ENCODE measurements at regions not wholly inside any gene's neighbourhood (a gene's known extent, or its start where the extent isn't known, plus 50 kb on each side); places are given as distances from the start of the nearest gene placed in this dataset.

GRCh38 chr1:219114014-219114413 is 59.7 kb upstream of the LYPLAL1 start:
- no peak overlapping the region for H2BK5ac ChIP-seq (ENCODE audit: low read depth, low read length, poor library complexity, severe bottlenecking)
- H2BK12ac ChIP-seq (ENCODE audit: low read length in 2 of 2), result no peak overlapping the region
- no peak overlapping the region for H3K4me3 ChIP-seq (ENCODE audit: insufficient read depth in 1 of 2, low read depth in 1 of 2, low read length in 2 of 2)
- H2AK5ac ChIP-seq (ENCODE audit: low read length, severe bottlenecking), result no peak overlapping the region
- no peak overlapping the region for H3K14ac ChIP-seq (ENCODE audit: low read length in 2 of 2)
- no peaks in the 10 kb centered on the region for H3K4me1 ChIP-seq (ENCODE audit: control insufficient read depth, insufficient read depth, low read depth, low read length)
- H4K8ac ChIP-seq (ENCODE audit: low read length), result no peak overlapping the region
- no peak overlapping the region for H3K18ac ChIP-seq (ENCODE audit: low read depth in 1 of 2, low read length in 2 of 2)
- H3K9me3 ChIP-seq (ENCODE audit: control insufficient read depth, low read length), result peaks cover 6% of the 10 kb centered on the region
- H3K4ac ChIP-seq (ENCODE audit: low read depth in 1 of 2, low read length in 2 of 2), result no peak overlapping the region
- no peak overlapping the region for H2BK120ac ChIP-seq (ENCODE audit: low read depth, low read length)
- no peak overlapping the region for H3K27ac ChIP-seq (ENCODE audit: low read length, poor library complexity, severe bottlenecking)
- no peaks in the 10 kb centered on the region for H3K27me3 ChIP-seq (ENCODE audit: control insufficient read depth in 1 of 2, insufficient read depth in 1 of 2, low read length in 2 of 2)
- WGBS, result 81% methylated on average over 1 of the region's 1 CpG
- H3K79me1 ChIP-seq (replicated peaks; ENCODE audit: low read length, poor library complexity, severe bottlenecking), result no peaks in the 10 kb centered on the region
- H2AFZ ChIP-seq (ENCODE audit: low read depth, low read length), result no peak overlapping the region
- no peak overlapping the region for H2BK15ac ChIP-seq (ENCODE audit: low read depth, poor library complexity, severe bottlenecking)
- no peak overlapping the region for H3K4me2 ChIP-seq (ENCODE audit: low read length, poor library complexity, severe bottlenecking)
- no peak overlapping the region for H4K91ac ChIP-seq (ENCODE audit: low read length)
- H3K23ac ChIP-seq (ENCODE audit: low read length in 2 of 2), result no peak overlapping the region
- DNase-seq, result no peak
- H3K9ac ChIP-seq (ENCODE audit: low read length), result no peak overlapping the region
- H3K36me3 ChIP-seq (ENCODE audit: control insufficient read depth in 1 of 2, insufficient read depth in 2 of 2, low read depth in 1 of 2, low read length in 2 of 2), result no peaks in the 10 kb centered on the region

GRCh38 chr1:219119839-219120238 is 53.8 kb upstream of the LYPLAL1 start:
- no peak overlapping the region for H3K27ac ChIP-seq (ENCODE audit: low read length, poor library complexity, severe bottlenecking)
- H3K9me3 ChIP-seq (ENCODE audit: control insufficient read depth, low read length), result no peaks in the 10 kb centered on the region
- no peaks in the 10 kb centered on the region for H3K79me1 ChIP-seq (replicated peaks; ENCODE audit: low read length, poor library complexity, severe bottlenecking)
- no peak overlapping the region for H4K8ac ChIP-seq (ENCODE audit: low read length)
- no peak overlapping the region for H3K14ac ChIP-seq (ENCODE audit: low read length in 2 of 2)
- H2BK120ac ChIP-seq (ENCODE audit: low read depth, low read length), result no peak overlapping the region
- H3K4me2 ChIP-seq (ENCODE audit: low read length, poor library complexity, severe bottlenecking), result no peak overlapping the region
- no peaks in the 10 kb centered on the region for H3K4me1 ChIP-seq (ENCODE audit: control insufficient read depth, insufficient read depth, low read depth, low read length)
- H3K27me3 ChIP-seq (ENCODE audit: control insufficient read depth in 1 of 2, insufficient read depth in 1 of 2, low read length in 2 of 2), result no peaks in the 10 kb centered on the region
- no peak overlapping the region for H3K18ac ChIP-seq (ENCODE audit: low read depth in 1 of 2, low read length in 2 of 2)
- H2AFZ ChIP-seq (ENCODE audit: low read depth, low read length), result no peak overlapping the region
- DNase-seq, result no peak
- H3K36me3 ChIP-seq (ENCODE audit: control insufficient read depth in 1 of 2, insufficient read depth in 2 of 2, low read depth in 1 of 2, low read length in 2 of 2), result no peaks in the 10 kb centered on the region
- H2BK12ac ChIP-seq (ENCODE audit: low read length in 2 of 2), result no peak overlapping the region
- H3K9ac ChIP-seq (ENCODE audit: low read length), result peak overlapping the region; percentile 96
- H3K4ac ChIP-seq (ENCODE audit: low read depth in 1 of 2, low read length in 2 of 2), result no peak overlapping the region
- H2BK15ac ChIP-seq (ENCODE audit: low read depth, poor library complexity, severe bottlenecking), result no peak overlapping the region
- no peak overlapping the region for H2BK5ac ChIP-seq (ENCODE audit: low read depth, low read length, poor library complexity, severe bottlenecking)
- peak overlapping the region in 1 of 2 experiments; percentile 59 for H3K4me3 ChIP-seq (ENCODE audit: insufficient read depth in 1 of 2, low read depth in 1 of 2, low read length in 2 of 2)
- no peak overlapping the region for H2AK5ac ChIP-seq (ENCODE audit: low read length, severe bottlenecking)
- no peak overlapping the region for H4K91ac ChIP-seq (ENCODE audit: low read length)
- H3K23ac ChIP-seq (ENCODE audit: low read length in 2 of 2), result no peak overlapping the region

GRCh38 chr1:219120624-219121544 is 52.8 kb upstream of the LYPLAL1 start:
- Histone ChIP-seq H3K27ac (ENCODE audit: low read length, poor library complexity, severe bottlenecking) (no peak overlapping the region), H2BK5ac (ENCODE audit: low read depth, low read length, poor library complexity, severe bottlenecking) (no peak overlapping the region), H3K4me3 (ENCODE audit: insufficient read depth in 1 of 2, low read depth in 1 of 2, low read length in 2 of 2) (peak overlapping the region in 1 of 2 experiments; percentile 59), H3K18ac (ENCODE audit: low read depth in 1 of 2, low read length in 2 of 2) (no peak overlapping the region), H4K8ac (ENCODE audit: low read length) (no peak overlapping the region), H3K9me3 (ENCODE audit: control insufficient read depth, low read length) (no peaks in the 10 kb centered on the region), H3K4me2 (ENCODE audit: low read length, poor library complexity, severe bottlenecking) (no peak overlapping the region), H3K23ac (ENCODE audit: low read length in 2 of 2) (no peak overlapping the region), H2BK12ac (ENCODE audit: low read length in 2 of 2) (no peak overlapping the region), H3K4me1 (ENCODE audit: control insufficient read depth, insufficient read depth, low read depth, low read length) (no peaks in the 10 kb centered on the region), H2BK120ac (ENCODE audit: low read depth, low read length) (no peak overlapping the region), H4K91ac (ENCODE audit: low read length) (no peak overlapping the region), H3K14ac (ENCODE audit: low read length in 2 of 2) (no peak overlapping the region), H2AFZ (ENCODE audit: low read depth, low read length) (no peak overlapping the region), H3K27me3 (ENCODE audit: control insufficient read depth in 1 of 2, insufficient read depth in 1 of 2, low read length in 2 of 2) (no peaks in the 10 kb centered on the region), H3K4ac (ENCODE audit: low read depth in 1 of 2, low read length in 2 of 2) (no peak overlapping the region), H3K79me1 (replicated peaks; ENCODE audit: low read length, poor library complexity, severe bottlenecking) (no peaks in the 10 kb centered on the region), H3K9ac (ENCODE audit: low read length) (peak overlapping the region; percentile 96), H2BK15ac (ENCODE audit: low read depth, poor library complexity, severe bottlenecking) (no peak overlapping the region), H2AK5ac (ENCODE audit: low read length, severe bottlenecking) (no peak overlapping the region), H3K36me3 (ENCODE audit: control insufficient read depth in 1 of 2, insufficient read depth in 2 of 2, low read depth in 1 of 2, low read length in 2 of 2) (no peaks in the 10 kb centered on the region)
- no peak for DNase-seq
- WGBS, result 88% methylated on average over 5 of the region's 6 CpGs

GRCh38 chr1:219121679-219122078 is 52.0 kb upstream of the LYPLAL1 start:
- Histone ChIP-seq H3K18ac (ENCODE audit: low read depth in 1 of 2, low read length in 2 of 2) (no peak overlapping the region), H3K27me3 (ENCODE audit: control insufficient read depth in 1 of 2, insufficient read depth in 1 of 2, low read length in 2 of 2) (no peaks in the 10 kb centered on the region), H4K8ac (ENCODE audit: low read length) (no peak overlapping the region), H3K27ac (ENCODE audit: low read length, poor library complexity, severe bottlenecking) (no peak overlapping the region), H3K4me2 (ENCODE audit: low read length, poor library complexity, severe bottlenecking) (no peak overlapping the region), H3K23ac (ENCODE audit: low read length in 2 of 2) (no peak overlapping the region), H2BK120ac (ENCODE audit: low read depth, low read length) (no peak overlapping the region), H2BK5ac (ENCODE audit: low read depth, low read length, poor library complexity, severe bottlenecking) (no peak overlapping the region), H3K14ac (ENCODE audit: low read length in 2 of 2) (no peak overlapping the region), H4K91ac (ENCODE audit: low read length) (no peak overlapping the region), H2AK5ac (ENCODE audit: low read length, severe bottlenecking) (no peak overlapping the region), H3K79me1 (replicated peaks; ENCODE audit: low read length, poor library complexity, severe bottlenecking) (no peaks in the 10 kb centered on the region), H3K36me3 (ENCODE audit: control insufficient read depth in 1 of 2, insufficient read depth in 2 of 2, low read depth in 1 of 2, low read length in 2 of 2) (no peaks in the 10 kb centered on the region), H3K4me1 (ENCODE audit: control insufficient read depth, insufficient read depth, low read depth, low read length) (no peaks in the 10 kb centered on the region), H3K9ac (ENCODE audit: low read length) (peak overlapping the region; percentile 96), H2BK12ac (ENCODE audit: low read length in 2 of 2) (no peak overlapping the region), H3K4me3 (ENCODE audit: insufficient read depth in 1 of 2, low read depth in 1 of 2, low read length in 2 of 2) (no peak overlapping the region), H2BK15ac (ENCODE audit: low read depth, poor library complexity, severe bottlenecking) (no peak overlapping the region), H3K4ac (ENCODE audit: low read depth in 1 of 2, low read length in 2 of 2) (no peak overlapping the region), H3K9me3 (ENCODE audit: control insufficient read depth, low read length) (no peaks in the 10 kb centered on the region), H2AFZ (ENCODE audit: low read depth, low read length) (no peak overlapping the region)
- WGBS, result 92% methylated on average over 2 of the region's 2 CpGs
- DNase-seq, result no peak

Measured in mesenchymal stem cell (in vitro differentiated cells and primary cell).